GM23248 (cell line): ENCODE measurements at regions not wholly inside any gene's neighbourhood (a gene's known extent, or its start where the extent isn't known, plus 50 kb on each side); places are given as distances from the start of the nearest gene placed in this dataset.

Experiments used
- DNase-seq: peaks from one replicate; pipeline ENCODE4 v3.0.0-alpha.2; 2015
- H2AFZ ChIP-seq: fragments of 200-600 bp; sonication (generic); 2 replicates; pipeline ENCODE4 v1.6.1; 2016; ENCODE audit warnings: antibody characterized with exemption
- H3F3A ChIP-seq: fragments of 200-600 bp; sonication (generic); 2 replicates; pipeline ENCODE4 v1.6.1; 2016; ENCODE audit warnings: mild to moderate bottlenecking, antibody characterized with exemption, mixed run types; ENCODE audit not compliant: insufficient read depth
- H3K27ac ChIP-seq: fragments of 200-600 bp; sonication (generic); 2 replicates; pipeline ENCODE4 v1.5.1; 2016; ENCODE audit warnings: mild to moderate bottlenecking
- H3K27me3 ChIP-seq: fragments of 200-600 bp; sonication (generic); replicated peaks from 2 replicates; pipeline ENCODE4 v1.6.1; 2016; ENCODE audit warnings: mild to moderate bottlenecking; ENCODE audit not compliant: insufficient read depth
- H3K36me3 ChIP-seq: fragments of 200-600 bp; sonication (generic); 2 replicates; pipeline ENCODE4 v1.6.1; 2016; ENCODE audit warnings: low read depth, mild to moderate bottlenecking
- H3K4me1 ChIP-seq: fragments of 200-600 bp; sonication (generic); 2 replicates; pipeline ENCODE4 v1.6.1; 2016; ENCODE audit warnings: mild to moderate bottlenecking; ENCODE audit not compliant: insufficient read depth
- H3K4me2 ChIP-seq: fragments of 200-600 bp; sonication (generic); one replicate; pipeline ENCODE4 v1.6.1; 2016; ENCODE audit warnings: mild to moderate bottlenecking; ENCODE audit not compliant: unreplicated experiment
- H3K4me3 ChIP-seq: fragments of 200-600 bp; sonication (generic); 2 replicates; pipeline ENCODE4 v1.5.1; 2016; ENCODE audit warnings: mild to moderate bottlenecking
- H3K79me2 ChIP-seq: fragments of 200-600 bp; sonication (generic); 2 replicates; pipeline ENCODE4 v1.6.1; 2016; ENCODE audit warnings: mild to moderate bottlenecking; ENCODE audit not compliant: insufficient read depth
- H3K9ac ChIP-seq: fragments of 200-600 bp; sonication (generic); 2 replicates; pipeline ENCODE4 v1.6.1; 2016; ENCODE audit warnings: mild to moderate bottlenecking
- H3K9me2 ChIP-seq: fragments of 200-600 bp; sonication (generic); 2 replicates; pipeline ENCODE4 v1.6.1; 2016; ENCODE audit warnings: mixed run types, mild to moderate bottlenecking, moderate library complexity; ENCODE audit not compliant: insufficient read depth
- H3K9me3 ChIP-seq: fragments of 200-600 bp; sonication (generic); one replicate; pipeline ENCODE4 v1.6.1; 2017; ENCODE audit warnings: low read depth
- H4K20me1 ChIP-seq: fragments of 200-600 bp; sonication (generic); 2 replicates; pipeline ENCODE4 v1.6.0; 2016; ENCODE audit not compliant: insufficient read depth
- EZH2 ChIP-seq: fragments of 200-600 bp; sonication (generic); IDR thresholded peaks from 2 replicates; pipeline ENCODE4 v1.6.1; 2018; ENCODE audit warnings: antibody characterized with exemption, mild to moderate bottlenecking; ENCODE audit not compliant: insufficient read depth, poor library complexity, severe bottlenecking
- EZH2phosphoT487 ChIP-seq: fragments of 200-600 bp; sonication (generic); IDR thresholded peaks from 2 replicates; pipeline ENCODE4 v1.6.1; 2018; ENCODE audit warnings: antibody characterized with exemption, moderate library complexity, mild to moderate bottlenecking, low read depth; ENCODE audit not compliant: insufficient read depth
- WGBS, 2 experiments: methylation state at CpG; one replicate each; pipeline ENCODE4 v1.1.6; 2015 to 2017; ENCODE audit warnings: low lambda C conversion rate in 2 of 2, low coverage in 1 of 2; ENCODE audit errors: missing lambda C conversion rate in 2 of 2; 5-methylcytosine and 5-hydroxymethylcytosine counted together
- in situ Hi-C: fragments of 300-500 bp; cut with MboI; formaldehyde crosslinking; loops from 2 replicates; pipeline ENCODE4 v1.15.0; 2020

DNA sequence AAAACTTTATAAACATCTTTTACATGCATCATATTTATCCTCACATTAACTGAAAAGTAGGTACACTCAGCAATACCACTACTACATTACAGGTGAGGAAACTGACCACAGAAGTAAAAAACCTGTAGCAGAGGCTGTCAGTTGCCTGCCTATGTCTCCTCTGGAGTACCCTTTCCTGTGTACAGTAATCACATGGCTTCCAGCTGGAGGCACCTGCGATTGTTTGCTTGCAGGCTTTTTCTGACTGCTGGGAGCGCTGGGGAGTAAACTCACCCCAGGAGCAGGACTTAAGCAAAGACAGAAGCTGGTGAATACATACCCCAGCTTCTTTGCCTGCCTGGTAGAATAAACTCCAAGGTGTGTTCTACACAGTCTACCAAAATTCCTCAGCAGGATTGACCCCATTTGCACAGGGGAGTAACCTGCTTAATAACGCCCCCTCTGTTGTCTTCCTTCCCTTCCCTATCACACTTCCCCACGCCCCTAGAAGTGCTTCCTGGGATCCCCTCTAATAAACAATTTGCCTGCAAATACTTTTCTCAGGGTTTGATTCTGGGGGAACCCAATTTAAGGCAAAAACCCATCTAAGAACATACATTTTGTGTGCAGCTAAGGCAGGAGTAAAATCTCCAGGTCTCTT, 138.9 kb downstream of the PTH2R start:
- no peak overlapping the region for H3K27ac ChIP-seq
- no peaks in the 10 kb centered on the region for H3K9me3 ChIP-seq
- H3K4me1 ChIP-seq, result no peaks in the 10 kb centered on the region
- no peak overlapping the region for H3K9ac ChIP-seq
- no peaks in the 10 kb centered on the region for H4K20me1 ChIP-seq
- no peak for TF ChIP-seq EZH2
- H3K4me3 ChIP-seq, result no peak overlapping the region
- in situ Hi-C loops, result no loop called here
- no peak overlapping the region for H2AFZ ChIP-seq
- DNase-seq, result no peak
- H3K27me3 ChIP-seq, result no peaks in the 10 kb centered on the region
- H3K4me2 ChIP-seq, result no peak overlapping the region
- H3F3A ChIP-seq, result no peaks in the 10 kb centered on the region
- 0 to 8% methylated on average over 4 of the region's 4 CpGs for WGBS, 2 experiments
- H3K79me2 ChIP-seq, result no peaks in the 10 kb centered on the region
- H3K36me3 ChIP-seq, result no peaks in the 10 kb centered on the region
- H3K9me2 ChIP-seq, result no peaks in the 10 kb centered on the region

- no peak overlapping the region for H3K4me2 ChIP-seq
These were observed 139.5 kb downstream of the PTH2R start for GRCh38 chr2:208546107-208546506.

DNA sequence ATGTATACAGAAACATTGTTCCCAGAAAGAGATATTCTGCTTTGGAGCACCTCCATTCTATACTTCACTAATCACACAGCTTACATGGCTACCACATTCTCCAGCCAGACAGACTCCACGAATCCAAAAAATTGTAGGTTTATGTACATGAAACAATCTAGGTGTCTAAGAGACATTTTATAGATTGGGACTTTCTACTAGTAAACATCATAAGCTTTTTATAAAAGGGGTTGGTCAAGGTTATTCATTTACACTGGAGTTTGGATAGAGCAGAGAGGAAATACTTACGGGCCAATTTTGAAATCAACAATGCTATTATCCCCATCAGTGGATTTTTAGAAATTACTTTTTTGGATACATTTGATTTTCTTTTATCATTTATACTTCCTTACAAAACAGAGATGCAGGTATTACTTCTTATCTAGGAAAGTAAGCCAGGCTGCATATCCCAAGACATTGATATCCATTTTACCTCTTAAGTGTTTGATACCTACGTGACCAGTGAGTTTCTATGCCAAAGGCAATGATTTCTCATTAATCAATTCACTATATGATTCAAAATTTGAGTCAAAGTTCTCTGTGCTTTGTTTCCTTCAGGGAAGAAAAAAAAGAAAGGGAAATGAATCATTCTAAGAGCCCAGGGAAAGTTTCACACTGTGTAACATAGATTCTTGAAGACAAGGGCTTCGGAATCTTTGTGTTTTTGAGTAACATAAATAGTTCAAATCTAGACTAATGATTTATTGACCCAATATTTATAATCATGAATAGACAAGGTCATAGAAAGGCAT, 140.5 kb downstream of the PTH2R start:
- H3K4me2 ChIP-seq, result no peak overlapping the region
- WGBS, 2 experiments, result 18 to 20% methylated on average over 4 of the region's 4 CpGs
- H3K27me3 ChIP-seq, result no peaks in the 10 kb centered on the region
- H3K9me3 ChIP-seq, result no peaks in the 10 kb centered on the region
- no peaks in the 10 kb centered on the region for H3F3A ChIP-seq
- TF ChIP-seq EZH2phosphoT487 (no peak), EZH2 (no peak)
- H4K20me1 ChIP-seq, result no peaks in the 10 kb centered on the region
- H3K27ac ChIP-seq, result no peak overlapping the region
- no peaks in the 10 kb centered on the region for H3K4me1 ChIP-seq
- no peak overlapping the region for H3K4me3 ChIP-seq
- H3K9ac ChIP-seq, result no peak overlapping the region
- no peaks in the 10 kb centered on the region for H3K9me2 ChIP-seq
- DNase-seq, result no peak
- in situ Hi-C loops, result no loop called here
- H2AFZ ChIP-seq, result no peak overlapping the region
- H3K79me2 ChIP-seq, result no peaks in the 10 kb centered on the region
- no peaks in the 10 kb centered on the region for H3K36me3 ChIP-seq

More at GRCh38 chr2:208546107-208546506, 139.5 kb downstream of the PTH2R start:
- no peak overlapping the region for H3K9ac ChIP-seq
- H3K27me3 ChIP-seq, result no peaks in the 10 kb centered on the region
- no peaks in the 10 kb centered on the region for H3K36me3 ChIP-seq
- no peak for TF ChIP-seq EZH2phosphoT487
- TF ChIP-seq EZH2, result no peak
- H2AFZ ChIP-seq, result no peak overlapping the region
- no peaks in the 10 kb centered on the region for H3K9me3 ChIP-seq
- in situ Hi-C loops, result no loop called here
- H3K79me2 ChIP-seq, result no peaks in the 10 kb centered on the region
- H3K27ac ChIP-seq, result no peak overlapping the region
- H3F3A ChIP-seq, result no peaks in the 10 kb centered on the region
- no peaks in the 10 kb centered on the region for H4K20me1 ChIP-seq
- no peak overlapping the region for H3K4me3 ChIP-seq
- DNase-seq, result no peak
- 13% methylated on average over 1 of the region's 1 CpG for WGBS, 2 experiments
- H3K9me2 ChIP-seq, result no peaks in the 10 kb centered on the region
- H3K4me1 ChIP-seq, result no peaks in the 10 kb centered on the region

DNA sequence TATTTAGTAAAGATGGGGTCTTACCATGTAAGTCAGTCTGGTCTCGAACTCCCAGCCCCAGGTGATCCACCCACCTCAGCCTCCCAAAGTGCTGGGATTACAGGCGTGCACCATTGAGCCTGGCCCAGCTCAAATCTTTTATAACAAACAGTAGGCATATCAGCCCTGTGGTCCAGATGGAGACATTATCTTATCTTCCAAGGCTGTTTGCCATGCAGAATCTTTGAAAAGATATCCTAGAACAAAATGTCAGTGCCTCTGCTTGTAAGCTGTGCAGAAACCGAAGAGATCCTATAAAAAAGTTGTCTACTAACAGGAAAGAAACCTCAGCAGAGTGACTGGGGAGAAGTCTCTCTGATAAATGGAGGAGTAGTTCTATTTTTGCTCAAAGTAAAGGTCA, 142.1 kb downstream of the PTH2R start:
- WGBS, 2 experiments, result 1 to 2% methylated on average over 3 of the region's 3 CpGs
- Histone ChIP-seq H3K36me3 (no peaks in the 10 kb centered on the region), H3K27me3 (no peaks in the 10 kb centered on the region), H3K4me2 (no peak overlapping the region), H3F3A (no peaks in the 10 kb centered on the region), H4K20me1 (no peaks in the 10 kb centered on the region), H3K9ac (no peak overlapping the region), H2AFZ (no peak overlapping the region), H3K79me2 (no peaks in the 10 kb centered on the region), H3K4me1 (no peaks in the 10 kb centered on the region), H3K4me3 (no peak overlapping the region), H3K9me2 (no peaks in the 10 kb centered on the region), H3K27ac (no peak overlapping the region), H3K9me3 (no peaks in the 10 kb centered on the region)
- TF ChIP-seq EZH2phosphoT487, result no peak
- no peak for TF ChIP-seq EZH2
- no peak for DNase-seq
- in situ Hi-C loops, result no loop called here
